Activated naive CD8-positive, alpha-beta T cell treated with anti-CD3 and anti-CD28 coated beads, Interleukin-2, amount 10 ng/mL, durations not matched to agents 7 days and 5 days (primary cell): ENCODE measurements at regions not wholly inside any gene's neighbourhood (a gene's known extent, or its start where the extent isn't known, plus 50 kb on each side); places are given as distances from the start of the nearest gene placed in this dataset.

Source experiments
- ATAC-seq: fragments of 150-1000 bp; cut with Tn5 transposase; one replicate; pipeline ENCODE4 v1.10.0; 2021; ENCODE audit warnings: low read depth, moderate library complexity
- POLR2A ChIA-PET: fragments of 350-600 bp; sonication (Branson Sonifier 250); formaldehyde crosslinking; loops from one replicate; lab custom pipeline; 2021; ENCODE audit warnings: antibody characterized with exemption; lab: Charles Lee
- DNase-seq: peaks from one replicate; pipeline ENCODE4 v3.0.0; 2021
- H3K27ac Mint-ChIP-seq: one replicate; pipeline ENCODE4 v1.8.0; 2022; ENCODE audit warnings: mild to moderate bottlenecking, mixed read lengths
- H3K27me3 Mint-ChIP-seq: one replicate; pipeline ENCODE4 v1.8.0; 2022; ENCODE audit warnings: mild to moderate bottlenecking, moderate library complexity, mixed read lengths
- H3K36me3 Mint-ChIP-seq: one replicate; pipeline ENCODE4 v1.8.0; 2021; ENCODE audit warnings: mild to moderate bottlenecking, mixed read lengths
- H3K4me1 Mint-ChIP-seq: one replicate; pipeline ENCODE4 v1.8.0; 2021; ENCODE audit warnings: mixed read lengths
- H3K4me3 Mint-ChIP-seq: one replicate; pipeline ENCODE4 v1.8.0; 2022; ENCODE audit warnings: mild to moderate bottlenecking, moderate library complexity, mixed read lengths
- H3K9me3 Mint-ChIP-seq: one replicate; pipeline ENCODE4 v1.8.0; 2021; ENCODE audit warnings: mixed read lengths

GRCh38 chr15:69908060-69908459 lies 189.7 kb downstream of the TLE3 start:
- peaks cover 3% of the 10 kb centered on the region for H3K9me3 Mint-ChIP-seq
- no peaks in the 10 kb centered on the region for H3K4me1 Mint-ChIP-seq
- peaks cover 2% of the 10 kb centered on the region for H3K27me3 Mint-ChIP-seq
- POLR2A ChIA-PET: no interaction called here
- H3K27ac Mint-ChIP-seq: no peak overlapping the region
- no peak for DNase-seq
- no peak overlapping the region for H3K4me3 Mint-ChIP-seq
- no peaks in the 10 kb centered on the region for H3K36me3 Mint-ChIP-seq
- ATAC-seq: no peak

GRCh38 chr15:69908590-69909420 lies 188.9 kb downstream of the TLE3 start:
- peak overlapping the region; percentile 20 for H3K27ac Mint-ChIP-seq
- no peak overlapping the region for H3K4me3 Mint-ChIP-seq
- no peaks in the 10 kb centered on the region for H3K36me3 Mint-ChIP-seq
- peaks cover 2% of the 10 kb centered on the region for H3K27me3 Mint-ChIP-seq
- ATAC-seq (no peak), DNase-seq (no peak)
- no peaks in the 10 kb centered on the region for H3K4me1 Mint-ChIP-seq
- POLR2A ChIA-PET: no interaction called here
- peaks cover 3% of the 10 kb centered on the region for H3K9me3 Mint-ChIP-seq

GRCh38 chr15:69909719-69910444 lies 187.8 kb downstream of the TLE3 start:
- H3K4me1 Mint-ChIP-seq: no peaks in the 10 kb centered on the region
- DNase-seq (no peak), ATAC-seq (no peak)
- H3K4me3 Mint-ChIP-seq: no peak overlapping the region
- peaks cover 2% of the 10 kb centered on the region for H3K27me3 Mint-ChIP-seq
- peaks cover 3% of the 10 kb centered on the region for H3K9me3 Mint-ChIP-seq
- no peaks in the 10 kb centered on the region for H3K36me3 Mint-ChIP-seq
- H3K27ac Mint-ChIP-seq: no peak overlapping the region
- POLR2A ChIA-PET: no interaction called here

- DNase-seq: no peak
- peaks cover 2% of the 10 kb centered on the region for H3K27me3 Mint-ChIP-seq
- H3K27ac Mint-ChIP-seq: no peak overlapping the region
- POLR2A ChIA-PET: no interaction called here
- ATAC-seq: no peak
- peaks cover 3% of the 10 kb centered on the region for H3K4me1 Mint-ChIP-seq
- no peak overlapping the region for H3K4me3 Mint-ChIP-seq
- no peaks in the 10 kb centered on the region for H3K36me3 Mint-ChIP-seq
- peaks cover 3% of the 10 kb centered on the region for H3K9me3 Mint-ChIP-seq
Observed at GRCh38 chr15:69910514-69910913, 187.2 kb downstream of the TLE3 start.

- H3K4me1 Mint-ChIP-seq: peaks cover 3% of the 10 kb centered on the region
- POLR2A ChIA-PET: no interaction called here
- H3K36me3 Mint-ChIP-seq: no peaks in the 10 kb centered on the region
- H3K9me3 Mint-ChIP-seq: peaks cover 3% of the 10 kb centered on the region
- H3K27ac Mint-ChIP-seq: no peak overlapping the region
- peaks cover 4% of the 10 kb centered on the region for H3K27me3 Mint-ChIP-seq
- no peak overlapping the region for H3K4me3 Mint-ChIP-seq
- DNase-seq (no peak), ATAC-seq (no peak)
Observed at GRCh38 chr15:69912116-69912515, 185.6 kb downstream of the TLE3 start.

GRCh38 chr15:69914040-69914439 lies 183.7 kb downstream of the TLE3 start:
- Mint-ChIP-seq H3K36me3 (no peaks in the 10 kb centered on the region), H3K4me1 (peaks cover 3% of the 10 kb centered on the region), H3K4me3 (no peak overlapping the region), H3K27me3 (peaks cover 6% of the 10 kb centered on the region), H3K9me3 (no peaks in the 10 kb centered on the region), H3K27ac (no peak overlapping the region)
- ATAC-seq: no peak
- no peak for DNase-seq
- POLR2A ChIA-PET: no interaction called here

- DNase-seq (no peak), ATAC-seq (no peak)
- POLR2A ChIA-PET: no interaction called here
- no peak overlapping the region for H3K27ac Mint-ChIP-seq
- H3K27me3 Mint-ChIP-seq: peaks cover 6% of the 10 kb centered on the region
- no peaks in the 10 kb centered on the region for H3K36me3 Mint-ChIP-seq
- no peak overlapping the region for H3K4me3 Mint-ChIP-seq
- no peaks in the 10 kb centered on the region for H3K9me3 Mint-ChIP-seq
- H3K4me1 Mint-ChIP-seq: peaks cover 3% of the 10 kb centered on the region
Observed at GRCh38 chr15:69914960-69915359, 182.8 kb downstream of the TLE3 start.

GRCh38 chr15:69916169-69916785 lies 181.4 kb downstream of the TLE3 start:
- Mint-ChIP-seq H3K36me3 (no peaks in the 10 kb centered on the region), H3K4me1 (peaks cover 3% of the 10 kb centered on the region), H3K4me3 (no peak overlapping the region), H3K27ac (no peak overlapping the region), H3K27me3 (peaks cover 7% of the 10 kb centered on the region), H3K9me3 (no peaks in the 10 kb centered on the region)
- POLR2A ChIA-PET: no interaction called here
- ATAC-seq: no peak
- no peak for DNase-seq

- no peak overlapping the region for H3K27ac Mint-ChIP-seq
- DNase-seq: no peak
- H3K4me3 Mint-ChIP-seq: no peak overlapping the region
- H3K27me3 Mint-ChIP-seq: peaks cover 12% of the 10 kb centered on the region
- H3K9me3 Mint-ChIP-seq: peaks cover 2% of the 10 kb centered on the region
- peaks cover 5% of the 10 kb centered on the region for H3K4me1 Mint-ChIP-seq
- ATAC-seq: no peak
- POLR2A ChIA-PET: no interaction called here
- no peaks in the 10 kb centered on the region for H3K36me3 Mint-ChIP-seq
Observed at GRCh38 chr15:69917056-69917455, 180.7 kb downstream of the TLE3 start.

- H3K27me3 Mint-ChIP-seq: peaks cover 33% of the 10 kb centered on the region
- no peak overlapping the region for H3K27ac Mint-ChIP-seq
- POLR2A ChIA-PET: no interaction called here
- H3K9me3 Mint-ChIP-seq: peaks cover 15% of the 10 kb centered on the region
- H3K36me3 Mint-ChIP-seq: peaks cover 3% of the 10 kb centered on the region
- no peak for DNase-seq
- peaks cover 5% of the 10 kb centered on the region for H3K4me1 Mint-ChIP-seq
- no peak for ATAC-seq
- no peak overlapping the region for H3K4me3 Mint-ChIP-seq
Observed at GRCh38 chr15:69919816-69920215, 177.9 kb downstream of the TLE3 start.

GRCh38 chr15:69920221-69920620 lies 177.5 kb downstream of the TLE3 start:
- DNase-seq (no peak), ATAC-seq (no peak)
- Mint-ChIP-seq H3K4me3 (no peak overlapping the region), H3K9me3 (peaks cover 16% of the 10 kb centered on the region), H3K27ac (peak overlapping the region; percentile 65), H3K36me3 (peaks cover 3% of the 10 kb centered on the region), H3K4me1 (peaks cover 3% of the 10 kb centered on the region), H3K27me3 (peaks cover 34% of the 10 kb centered on the region)
- POLR2A ChIA-PET: no interaction called here

- no peak overlapping the region for H3K27ac Mint-ChIP-seq
- peaks cover 3% of the 10 kb centered on the region for H3K4me1 Mint-ChIP-seq
- POLR2A ChIA-PET: no interaction called here
- peaks cover 22% of the 10 kb centered on the region for H3K9me3 Mint-ChIP-seq
- ATAC-seq: no peak
- peaks cover 3% of the 10 kb centered on the region for H3K36me3 Mint-ChIP-seq
- no peak overlapping the region for H3K4me3 Mint-ChIP-seq
- H3K27me3 Mint-ChIP-seq: peaks cover 39% of the 10 kb centered on the region
- no peak for DNase-seq
Observed at GRCh38 chr15:69921626-69922619, 175.8 kb downstream of the TLE3 start.

GRCh38 chr15:69924531-69924930 lies 173.2 kb downstream of the TLE3 start:
- Mint-ChIP-seq H3K9me3 (peaks cover 32% of the 10 kb centered on the region), H3K27me3 (peaks cover 35% of the 10 kb centered on the region), H3K4me3 (no peak overlapping the region), H3K27ac (no peak overlapping the region), H3K4me1 (peaks cover 3% of the 10 kb centered on the region), H3K36me3 (peaks cover 3% of the 10 kb centered on the region)
- POLR2A ChIA-PET: no interaction called here
- no peak for ATAC-seq
- DNase-seq: no peak
